ENCODE measurements at regions not wholly inside any gene's neighbourhood (a gene's known extent, or its start where the extent isn't known, plus 50 kb on each side); places are given as distances from the start of the nearest gene placed in this dataset.

- no peaks in the 10 kb centered on the region for H3K27me3 ChIP-seq (ENCODE audit: low read depth)
- H3K4me1 ChIP-seq, result no peaks in the 10 kb centered on the region
- H3K36me3 ChIP-seq, result no peaks in the 10 kb centered on the region
- no peak overlapping the region for H3K27ac ChIP-seq
- intact Hi-C loops (cut with DNase I), result no loop called here
- no peaks in the 10 kb centered on the region for H3K9me3 ChIP-seq
- ATAC-seq (no peak), DNase-seq (no peak)
- H3K4me3 ChIP-seq, result no peak overlapping the region
- TF ChIP-seq CTCF (IDR thresholded peaks at IDR 0.05), result no peak
Observed at GRCh38 chr5:5583023-5583765, 160.7 kb downstream of the ICE1 start.

- no peak for TF ChIP-seq CTCF (IDR thresholded peaks at IDR 0.05)
- intact Hi-C loops (cut with DNase I), result no loop called here
- no peaks in the 10 kb centered on the region for H3K36me3 ChIP-seq
- no peaks in the 10 kb centered on the region for H3K4me1 ChIP-seq
- no peaks in the 10 kb centered on the region for H3K9me3 ChIP-seq
- H3K4me3 ChIP-seq, result no peak overlapping the region
- H3K27me3 ChIP-seq (ENCODE audit: low read depth), result no peaks in the 10 kb centered on the region
- ATAC-seq (no peak), DNase-seq (no peak)
- H3K27ac ChIP-seq, result no peak overlapping the region
Observed at GRCh38 chr5:5581080-5581479, 158.6 kb downstream of the ICE1 start.

GRCh38 chr5:5576744-5577143 is 154.3 kb downstream of the ICE1 start:
- no peaks in the 10 kb centered on the region for H3K36me3 ChIP-seq
- H3K27me3 ChIP-seq (ENCODE audit: low read depth), result no peaks in the 10 kb centered on the region
- no peak for ATAC-seq

GRCh38 chr5:5575461-5575860 is 153.0 kb downstream of the ICE1 start:
- intact Hi-C loops (cut with DNase I), result no loop called here
- Histone ChIP-seq H3K27ac (no peak overlapping the region), H3K9me3 (no peaks in the 10 kb centered on the region), H3K4me3 (no peak overlapping the region), H3K27me3 (ENCODE audit: low read depth) (no peaks in the 10 kb centered on the region), H3K4me1 (no peaks in the 10 kb centered on the region), H3K36me3 (no peaks in the 10 kb centered on the region)
- no peak for DNase-seq
- TF ChIP-seq CTCF (IDR thresholded peaks at IDR 0.05), result no peak
- no peak for ATAC-seq

More at GRCh38 chr5:5576744-5577143, 154.3 kb downstream of the ICE1 start:
- Histone ChIP-seq H3K4me3 (no peak overlapping the region), H3K4me1 (no peaks in the 10 kb centered on the region), H3K27ac (no peak overlapping the region), H3K9me3 (no peaks in the 10 kb centered on the region)
- no peak for DNase-seq
- intact Hi-C loops (cut with DNase I), result no loop called here
- no peak for TF ChIP-seq CTCF (IDR thresholded peaks at IDR 0.05)

GRCh38 chr5:5573798-5574380 is 151.4 kb downstream of the ICE1 start:
- Histone ChIP-seq H3K4me1 (no peaks in the 10 kb centered on the region), H3K27ac (no peak overlapping the region), H3K4me3 (no peak overlapping the region), H3K36me3 (no peaks in the 10 kb centered on the region), H3K9me3 (no peaks in the 10 kb centered on the region), H3K27me3 (ENCODE audit: low read depth) (no peaks in the 10 kb centered on the region)
- intact Hi-C loops (cut with DNase I), result no loop called here
- DNase-seq (no peak), ATAC-seq (peak in 1 of 2 donors; percentile 18)
- TF ChIP-seq CTCF (IDR thresholded peaks at IDR 0.05), result no peak

Data from lower lobe of right lung (tissue), 2 donors.